GM18499 (cell line): ENCODE measurements at regions not wholly inside any gene's neighbourhood (a gene's known extent, or its start where the extent isn't known, plus 50 kb on each side); places are given as distances from the start of the nearest gene placed in this dataset.
A peak's percentile ranks its signal among the peaks of the same experiment; 100 is the strongest.
"Not testable (repeated sequence)": the region's sequence is repeated elsewhere in the genome, so short reads cannot be mapped to it uniquely, and the experiment has no call there.

Source experiments
- ATAC-seq: cut with Tn5 transposase; IDR thresholded peaks from one replicate; pipeline ENCODE4 v1.9.1; 2021; ENCODE audit warnings: moderate number of reproducible peaks; ENCODE audit not compliant: insufficient read depth, unreplicated experiment

- ATAC-seq = no peak
Observed at GRCh38 chr15:39414201-39414600, 166.7 kb upstream of the THBS1 start.

GRCh38 chr15:39415634-39416033, 165.2 kb upstream of the THBS1 start:
- no peak for ATAC-seq

GRCh38 chr15:39416258-39416657, 164.6 kb upstream of the THBS1 start:
- no peak for ATAC-seq

- no peak for ATAC-seq
Observed at GRCh38 chr15:39417366-39418134, 163.3 kb upstream of the THBS1 start.

- ATAC-seq = no peak
Observed at GRCh38 chr15:39419651-39420050, 161.2 kb upstream of the THBS1 start.

- ATAC-seq = not testable (repeated sequence)
Observed at GRCh38 chr15:39420123-39420852, 160.6 kb upstream of the THBS1 start.

GRCh38 chr15:39420853-39421192, 160.1 kb upstream of the THBS1 start:
- ATAC-seq = not testable (repeated sequence)

- peak; percentile 73 for ATAC-seq
Observed at GRCh38 chr15:39426552-39427532, 154.0 kb upstream of the THBS1 start.

- ATAC-seq = no peak
Observed at GRCh38 chr15:39427705-39428104, 153.2 kb upstream of the THBS1 start.

- ATAC-seq = no peak
Observed at GRCh38 chr15:39429898-39430357, 151.0 kb upstream of the THBS1 start.

GRCh38 chr15:39430389-39430788, 150.5 kb upstream of the THBS1 start:
- ATAC-seq = no peak

- no peak for ATAC-seq
Observed at GRCh38 chr15:39431376-39431775, 149.5 kb upstream of the THBS1 start.

GRCh38 chr15:39432026-39432425, 148.9 kb upstream of the THBS1 start:
- ATAC-seq = no peak

GRCh38 chr15:39432912-39433348, 147.9 kb upstream of the THBS1 start:
- no peak for ATAC-seq

GRCh38 chr15:39433376-39433775, 147.5 kb upstream of the THBS1 start:
- ATAC-seq = no peak

GRCh38 chr15:39434163-39434562, 146.7 kb upstream of the THBS1 start:
- ATAC-seq = no peak

- no peak for ATAC-seq
Observed at GRCh38 chr15:39434751-39435238, 146.1 kb upstream of the THBS1 start.

- ATAC-seq = no peak
Observed at GRCh38 chr15:39435244-39435643, 145.6 kb upstream of the THBS1 start.

- ATAC-seq = no peak
Observed at GRCh38 chr15:39438260-39438659, 142.6 kb upstream of the THBS1 start.
